GM12891 (cell line): ENCODE measurements at regions not wholly inside any gene's neighbourhood (a gene's known extent, or its start where the extent isn't known, plus 50 kb on each side); places are given as distances from the start of the nearest gene placed in this dataset.

Experiments used
- POU2F2 ChIP-seq: IDR thresholded peaks from 2 replicates; pipeline ENCODE4 v1.6.1; 2011; ENCODE audit warnings: low read depth, mild to moderate bottlenecking, control low read depth, low read length, moderate library complexity
- SPI1 ChIP-seq: IDR thresholded peaks from 2 replicates; pipeline ENCODE4 v1.6.1; 2011; ENCODE audit warnings: low read depth, low read length, control low read depth

DNA sequence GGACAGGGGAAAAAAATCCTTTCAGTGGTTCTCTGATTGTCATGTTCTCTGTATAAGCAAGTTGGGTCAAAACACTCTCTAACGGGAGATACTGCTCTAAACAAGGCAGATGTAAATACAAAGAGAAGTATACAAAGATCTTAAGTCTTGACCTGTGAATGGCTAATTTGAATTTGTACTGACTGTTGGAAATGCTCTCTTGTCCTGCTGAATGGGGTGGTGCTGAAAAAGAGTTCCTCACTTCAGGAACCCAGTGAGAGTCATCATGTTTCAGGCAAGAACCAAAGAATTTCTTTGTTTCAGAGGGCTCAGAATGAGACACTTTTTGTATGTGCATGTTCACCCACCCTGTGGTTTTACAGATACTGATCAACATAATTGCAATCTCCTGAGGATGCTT lies 461.0 kb downstream of the NR2F1-AS1 start:
- TF ChIP-seq POU2F2 (no peak), SPI1 (no peak)
